AG10803 (cell line): ENCODE measurements at regions not wholly inside any gene's neighbourhood (a gene's known extent, or its start where the extent isn't known, plus 50 kb on each side); places are given as distances from the start of the nearest gene placed in this dataset.
A peak's percentile ranks its signal among the peaks of the same experiment; 100 is the strongest.

Source experiments
- DNase-seq: peaks from one replicate; pipeline ENCODE4 v3.0.0; 2010; ENCODE audit warnings: low read depth
- H3K4me3 ChIP-seq: 2 replicates; pipeline ENCODE4 v1.5.1; 2011; ENCODE audit warnings: mild to moderate bottlenecking, low read length, control low read depth
- TF ChIP-seq, protein P1 (sequence below): conservative IDR thresholded peaks from 2 replicates; pipeline ENCODE4 v1.5.1; 2011; ENCODE audit warnings: mild to moderate bottlenecking, low read length, control low read depth, inconsistent platforms

GRCh38 chr5:92588876-92589275 lies 992.1 kb downstream of the NR2F1-AS1 start:
- DNase-seq, result no peak
- H3K4me3 ChIP-seq, result no peak overlapping the region
- TF ChIP-seq, protein P1, sequence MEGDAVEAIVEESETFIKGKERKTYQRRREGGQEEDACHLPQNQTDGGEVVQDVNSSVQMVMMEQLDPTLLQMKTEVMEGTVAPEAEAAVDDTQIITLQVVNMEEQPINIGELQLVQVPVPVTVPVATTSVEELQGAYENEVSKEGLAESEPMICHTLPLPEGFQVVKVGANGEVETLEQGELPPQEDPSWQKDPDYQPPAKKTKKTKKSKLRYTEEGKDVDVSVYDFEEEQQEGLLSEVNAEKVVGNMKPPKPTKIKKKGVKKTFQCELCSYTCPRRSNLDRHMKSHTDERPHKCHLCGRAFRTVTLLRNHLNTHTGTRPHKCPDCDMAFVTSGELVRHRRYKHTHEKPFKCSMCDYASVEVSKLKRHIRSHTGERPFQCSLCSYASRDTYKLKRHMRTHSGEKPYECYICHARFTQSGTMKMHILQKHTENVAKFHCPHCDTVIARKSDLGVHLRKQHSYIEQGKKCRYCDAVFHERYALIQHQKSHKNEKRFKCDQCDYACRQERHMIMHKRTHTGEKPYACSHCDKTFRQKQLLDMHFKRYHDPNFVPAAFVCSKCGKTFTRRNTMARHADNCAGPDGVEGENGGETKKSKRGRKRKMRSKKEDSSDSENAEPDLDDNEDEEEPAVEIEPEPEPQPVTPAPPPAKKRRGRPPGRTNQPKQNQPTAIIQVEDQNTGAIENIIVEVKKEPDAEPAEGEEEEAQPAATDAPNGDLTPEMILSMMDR, result no peak

DNA sequence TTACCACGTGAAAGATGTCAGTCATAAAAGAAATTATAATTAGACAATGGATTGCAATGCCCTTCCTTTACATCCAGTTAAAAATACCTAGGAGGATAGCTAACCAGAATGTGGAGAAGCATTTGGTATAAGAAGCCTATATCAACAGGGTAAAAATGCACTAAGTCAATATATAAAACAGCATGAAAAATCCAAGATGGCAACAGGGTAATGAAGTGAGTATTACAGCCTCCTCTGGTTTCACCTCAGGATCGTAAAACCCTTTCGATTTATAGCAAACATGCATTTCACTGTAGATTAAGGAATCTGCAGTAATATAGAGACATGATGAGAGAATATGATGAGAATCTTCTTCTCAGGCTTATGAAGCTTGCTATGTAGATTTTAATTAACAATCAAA lies 999.3 kb downstream of the NR2F1-AS1 start:
- no peak overlapping the region for H3K4me3 ChIP-seq
- no peak for DNase-seq
- TF ChIP-seq, protein P1, result no peak

DNA sequence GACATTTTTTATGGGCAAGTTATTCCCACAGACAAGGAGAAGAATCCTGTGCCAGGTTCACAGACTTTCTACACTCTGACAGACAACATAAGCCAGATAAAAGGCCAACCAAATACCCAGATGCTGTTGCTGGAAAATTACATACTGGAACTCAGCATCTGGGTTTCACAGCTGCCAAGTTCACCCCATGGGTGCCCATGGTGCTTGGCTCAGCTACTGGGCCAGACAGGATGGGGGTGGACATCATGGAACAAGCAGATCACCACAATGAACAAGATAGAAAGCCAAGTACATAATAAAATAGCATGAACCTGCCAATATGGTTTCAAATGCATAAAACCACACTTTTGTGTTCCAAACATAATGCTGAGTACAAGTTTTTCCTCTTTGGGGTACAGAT lies 999.8 kb downstream of the NR2F1-AS1 start:
- H3K4me3 ChIP-seq, result no peak overlapping the region
- TF ChIP-seq, protein P1, result no peak
- peak; percentile 18 for DNase-seq

DNA sequence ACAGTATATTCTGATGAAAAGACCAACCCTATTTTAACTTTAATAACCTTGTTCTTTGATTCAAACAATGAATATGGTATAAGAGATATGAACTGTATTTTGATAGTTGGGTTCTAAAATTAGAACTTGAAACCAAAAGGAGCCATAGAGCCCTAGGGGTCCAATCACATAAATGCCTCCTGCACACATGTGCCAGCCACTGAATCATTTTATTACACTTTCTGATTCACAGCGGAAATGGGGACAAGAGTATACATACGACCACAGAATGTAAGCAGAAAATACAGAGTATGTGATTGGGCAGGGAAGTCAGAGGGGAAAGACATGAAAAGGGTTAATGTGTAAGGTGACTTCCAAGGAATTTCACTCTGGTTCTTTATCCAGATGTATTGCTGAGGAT lies 1000.2 kb downstream of the NR2F1-AS1 start:
- no peak overlapping the region for H3K4me3 ChIP-seq
- DNase-seq, result no peak
- TF ChIP-seq, protein P1, result no peak

DNA sequence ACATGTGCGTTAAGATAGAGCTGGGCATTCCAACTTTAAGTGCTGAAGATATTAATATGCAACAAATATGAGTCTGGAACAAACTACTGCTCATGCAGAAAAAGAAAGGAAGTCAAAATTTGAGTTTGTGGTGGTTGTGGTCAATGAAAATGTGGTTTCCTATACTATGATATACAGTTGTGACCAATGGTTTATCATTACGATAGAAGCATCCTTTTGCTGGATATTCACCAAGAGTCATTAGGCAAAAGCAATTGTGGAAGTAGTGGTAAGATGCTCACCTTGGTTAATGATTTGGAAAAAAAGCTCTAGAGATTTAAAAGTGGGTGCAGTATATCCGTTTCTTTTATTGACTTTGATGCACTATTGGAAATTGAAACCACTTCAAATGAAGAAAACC lies 1007.0 kb downstream of the NR2F1-AS1 start:
- DNase-seq, result no peak
- TF ChIP-seq, protein P1, result no peak
- H3K4me3 ChIP-seq, result no peak overlapping the region

DNA sequence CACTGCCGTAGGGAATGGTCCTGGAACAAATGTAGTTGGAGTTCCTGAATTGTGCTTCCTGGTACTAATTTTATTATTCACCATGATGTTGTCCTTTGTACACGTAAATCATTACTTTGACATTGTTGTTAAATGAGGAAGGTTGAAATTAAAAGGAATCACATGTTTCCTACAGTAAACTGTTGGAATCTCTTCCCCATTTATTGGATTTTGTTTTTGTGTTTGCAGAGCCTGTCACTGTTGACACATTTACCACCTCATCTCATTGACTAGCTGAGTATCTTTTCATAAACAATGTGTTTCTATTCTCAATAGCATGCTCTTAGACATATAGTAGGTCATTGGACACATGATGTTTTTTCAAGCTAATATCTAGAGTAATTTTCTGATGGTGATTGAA lies 1012.5 kb downstream of the NR2F1-AS1 start:
- H3K4me3 ChIP-seq, result no peak overlapping the region
- TF ChIP-seq, protein P1, result no peak
- no peak for DNase-seq

DNA sequence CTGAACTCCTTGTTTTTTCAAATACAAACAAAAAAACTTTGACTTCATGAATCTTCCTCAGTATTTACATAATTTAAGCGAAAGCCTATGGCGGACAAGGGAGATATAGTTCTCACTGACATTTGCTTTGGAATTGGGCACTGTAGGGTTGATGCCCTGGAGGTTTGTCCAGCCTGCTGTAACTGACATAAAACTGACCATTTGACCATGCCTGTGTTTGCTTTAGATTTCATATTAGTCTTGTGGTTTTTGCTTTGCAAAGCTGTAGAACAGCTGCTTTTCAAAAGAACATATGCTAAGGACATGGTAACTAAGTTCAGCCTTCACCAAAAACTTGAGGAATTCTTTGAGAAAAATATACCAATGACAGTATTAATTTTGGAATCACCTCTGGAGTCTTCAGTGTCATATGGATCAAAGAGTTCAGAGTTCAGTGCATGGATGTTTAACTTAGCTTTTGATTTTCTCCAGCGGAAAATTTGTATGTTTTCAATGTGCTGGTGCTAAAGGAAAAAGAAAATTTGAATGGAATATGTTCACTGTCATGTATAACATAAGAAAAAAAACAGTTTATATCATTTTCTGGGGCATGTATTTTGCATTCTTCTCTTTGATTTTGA lies 1013.1 kb downstream of the NR2F1-AS1 start:
- H3K4me3 ChIP-seq, result no peak overlapping the region
- DNase-seq, result no peak
- TF ChIP-seq, protein P1, result no peak
